NT2/D1 (cell line): ENCODE measurements at regions not wholly inside any gene's neighbourhood (a gene's known extent, or its start where the extent isn't known, plus 50 kb on each side); places are given as distances from the start of the nearest gene placed in this dataset.

ENCODE experiments used
- SUZ12 ChIP-seq: IDR thresholded peaks from 2 replicates; pipeline ENCODE4 v1.6.1; 2011; ENCODE audit not compliant: insufficient read length, insufficient read depth; ENCODE audit errors: extremely low read depth
- YY1 ChIP-seq: IDR thresholded peaks from 2 replicates; pipeline ENCODE4 v1.6.1; 2011; ENCODE audit not compliant: insufficient read length, insufficient read depth
- ZNF274 ChIP-seq: IDR thresholded peaks from 2 replicates; pipeline ENCODE4 v1.6.1; 2011; ENCODE audit warnings: mild to moderate bottlenecking, low read depth, low read length

DNA sequence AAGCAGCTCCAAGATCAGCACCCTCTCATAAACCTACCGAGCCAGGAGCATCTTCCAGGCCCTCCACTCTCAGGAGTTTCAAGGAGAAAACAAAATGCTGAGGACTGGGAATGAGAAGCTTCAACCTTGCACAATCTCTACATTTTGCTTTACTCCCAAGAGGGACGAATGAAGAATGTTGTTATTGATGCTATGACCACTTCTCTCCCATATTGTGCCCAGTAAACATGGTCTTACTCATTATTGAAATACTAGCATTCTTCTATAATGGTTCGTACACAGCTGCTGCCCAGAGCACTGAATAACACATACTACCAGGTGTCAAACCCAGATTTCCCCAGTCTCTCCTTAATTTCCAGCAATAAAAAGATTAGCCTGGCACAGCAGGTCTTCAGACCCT is 63.4 kb upstream of the BET1 start:
- TF ChIP-seq YY1: no peak
- TF ChIP-seq SUZ12: no peak
- TF ChIP-seq ZNF274: no peak
